CD4-positive, alpha-beta T cell treated with Interleukin-12 subunit alpha and Interleukin-12 subunit beta, for 1 hour (primary cell): ENCODE measurements at regions not wholly inside any gene's neighbourhood (a gene's known extent, or its start where the extent isn't known, plus 50 kb on each side); places are given as distances from the start of the nearest gene placed in this dataset.

ENCODE experiments used
- DNase-seq: peaks from one replicate; pipeline ENCODE4 v3.0.0-alpha.2; 2020

DNA sequence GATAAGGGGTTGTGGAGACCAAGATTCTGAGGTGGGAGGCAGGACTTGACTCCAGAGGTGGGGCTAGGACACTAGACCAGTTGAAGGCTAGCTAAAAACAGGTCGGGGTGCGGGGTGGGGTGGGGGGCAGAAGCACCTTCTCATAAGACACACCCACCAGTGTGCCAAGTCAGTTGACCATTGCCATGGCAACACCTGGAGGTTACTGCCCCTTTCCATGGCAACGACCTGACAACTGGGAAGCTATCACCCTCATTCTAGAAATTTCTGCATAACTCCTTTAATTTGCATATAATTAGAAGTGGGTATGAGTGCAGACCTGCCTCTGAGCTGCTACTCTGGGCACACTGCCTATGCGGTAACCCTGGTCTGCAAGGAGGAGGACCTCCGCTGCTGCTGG is 53.9 kb upstream of the ALOX12 start:
- DNase-seq, result no peak

DNA sequence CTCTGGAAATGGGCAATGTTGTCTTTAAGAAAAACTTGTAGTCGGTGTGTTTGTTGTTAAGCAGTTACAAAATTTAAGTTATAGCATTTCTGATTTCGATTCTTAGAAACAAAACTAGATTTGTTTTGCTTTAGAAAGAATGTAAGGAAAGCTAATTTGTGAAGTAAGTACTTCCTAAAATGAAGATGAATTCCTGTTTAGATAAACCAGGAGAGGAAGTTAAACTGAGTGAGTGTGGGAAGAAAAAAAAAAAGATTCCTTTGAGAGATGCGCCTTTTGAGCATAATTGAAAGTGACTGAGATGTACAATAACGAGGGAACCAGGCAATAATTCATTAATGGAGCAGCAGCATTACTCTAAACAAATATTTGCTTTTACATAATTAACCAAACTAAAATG is 52.4 kb upstream of the ALOX12 start:
- DNase-seq, result no peak
